Stimulated activated memory B cell treated with anti-CD40 and anti-IgM and Interleukin-4, amounts not matched to agents 10 μg/mL and 1 μg/mL and 100 μg/mL, for 72 hours (primary cell): ENCODE measurements at regions not wholly inside any gene's neighbourhood (a gene's known extent, or its start where the extent isn't known, plus 50 kb on each side); places are given as distances from the start of the nearest gene placed in this dataset.

Source experiments
- ATAC-seq: fragments of 150-1000 bp; cut with Tn5 transposase; 2 replicates; pipeline ENCODE4 v1.10.0; 2021
- H3K27ac Mint-ChIP-seq: one replicate; pipeline ENCODE4 v1.8.0; 2022; ENCODE audit warnings: mild to moderate bottlenecking, mixed read lengths
- H3K27me3 Mint-ChIP-seq: one replicate; pipeline ENCODE4 v1.8.0; 2022; ENCODE audit warnings: mixed read lengths
- H3K36me3 Mint-ChIP-seq: one replicate; pipeline ENCODE4 v1.8.0; 2022; ENCODE audit warnings: mixed read lengths
- H3K4me1 Mint-ChIP-seq: one replicate; pipeline ENCODE4 v1.8.0; 2022; ENCODE audit warnings: mixed read lengths
- H3K4me3 Mint-ChIP-seq: one replicate; pipeline ENCODE4 v1.8.0; 2022; ENCODE audit warnings: mild to moderate bottlenecking, moderate library complexity, mixed read lengths
- H3K9me3 Mint-ChIP-seq: one replicate; pipeline ENCODE4 v1.8.0; 2022; ENCODE audit warnings: mixed read lengths

DNA sequence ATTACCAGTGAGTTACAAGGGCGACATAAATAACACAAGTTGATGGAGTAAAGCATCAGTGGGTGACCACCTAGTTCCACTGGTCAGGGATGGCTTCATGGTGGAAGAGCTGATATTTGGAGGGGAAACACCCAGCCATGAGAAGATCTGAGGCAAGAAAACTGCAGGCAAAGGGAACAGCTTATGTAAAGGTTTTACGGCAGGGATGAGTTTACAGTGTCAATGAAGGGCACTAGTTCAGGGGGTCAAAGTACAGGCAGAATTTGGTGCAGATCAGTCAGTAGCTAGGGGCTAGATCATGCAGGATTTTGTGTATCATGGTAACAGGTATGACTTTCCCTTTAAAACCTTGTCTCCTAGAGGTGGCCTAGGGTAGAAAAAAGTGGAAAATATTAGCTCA is 339.6 kb downstream of the PMP22 start:
- H3K9me3 Mint-ChIP-seq, result no peaks in the 10 kb centered on the region
- H3K27me3 Mint-ChIP-seq, result peaks cover 12% of the 10 kb centered on the region
- no peaks in the 10 kb centered on the region for H3K36me3 Mint-ChIP-seq
- no peak overlapping the region for H3K27ac Mint-ChIP-seq
- ATAC-seq, result no peak
- H3K4me1 Mint-ChIP-seq, result no peaks in the 10 kb centered on the region
- H3K4me3 Mint-ChIP-seq, result no peak overlapping the region

DNA sequence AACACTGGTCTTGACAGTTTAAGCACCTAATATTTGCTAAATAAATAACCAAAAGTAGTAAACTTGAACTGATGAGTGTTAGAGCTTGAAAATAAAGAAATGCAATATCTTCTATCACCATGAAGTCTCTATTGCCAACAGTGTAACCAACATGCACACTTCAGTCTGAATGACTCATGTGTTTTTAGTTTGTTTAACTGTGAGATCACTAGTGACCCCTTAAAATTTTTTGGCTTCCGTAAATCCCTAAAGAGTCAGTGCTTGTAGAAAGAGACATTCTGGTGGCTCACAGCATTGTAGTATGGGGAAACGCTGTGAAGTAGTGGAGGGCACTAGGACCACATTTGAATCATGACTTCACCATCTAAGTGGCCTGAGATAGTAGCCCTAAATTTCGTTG is 341.1 kb downstream of the PMP22 start:
- no peak for ATAC-seq

DNA sequence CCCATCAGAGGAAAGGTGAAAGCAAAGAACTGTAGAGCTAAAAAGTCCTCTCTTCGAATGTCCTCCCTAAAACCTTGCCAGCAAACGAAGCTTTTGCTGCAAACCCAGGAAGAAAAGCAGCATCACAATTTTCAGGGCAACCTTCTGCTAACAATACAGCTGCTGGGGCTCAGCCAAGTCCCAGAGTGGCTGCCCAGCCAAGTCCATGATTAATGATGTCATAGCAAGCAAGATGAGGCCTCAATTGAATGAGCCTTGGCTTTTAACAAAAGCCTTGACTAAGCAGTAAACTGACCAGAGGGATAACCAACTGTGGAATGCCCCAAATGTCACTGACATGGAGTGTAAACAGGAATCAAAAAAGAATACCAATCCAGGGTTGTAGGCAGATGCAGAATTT is 342.7 kb downstream of the PMP22 start:
- Mint-ChIP-seq H3K36me3 (no peaks in the 10 kb centered on the region), H3K27ac (no peak overlapping the region), H3K4me3 (no peak overlapping the region), H3K27me3 (no peaks in the 10 kb centered on the region), H3K9me3 (no peaks in the 10 kb centered on the region), H3K4me1 (no peaks in the 10 kb centered on the region)
- no peak for ATAC-seq

More for the DNA sequence above, 341.1 kb downstream of the PMP22 start:
- H3K9me3 Mint-ChIP-seq, result no peaks in the 10 kb centered on the region
- H3K4me1 Mint-ChIP-seq, result no peaks in the 10 kb centered on the region
- peaks cover 5% of the 10 kb centered on the region for H3K27me3 Mint-ChIP-seq
- no peak overlapping the region for H3K4me3 Mint-ChIP-seq
- no peaks in the 10 kb centered on the region for H3K36me3 Mint-ChIP-seq
- H3K27ac Mint-ChIP-seq, result no peak overlapping the region

DNA sequence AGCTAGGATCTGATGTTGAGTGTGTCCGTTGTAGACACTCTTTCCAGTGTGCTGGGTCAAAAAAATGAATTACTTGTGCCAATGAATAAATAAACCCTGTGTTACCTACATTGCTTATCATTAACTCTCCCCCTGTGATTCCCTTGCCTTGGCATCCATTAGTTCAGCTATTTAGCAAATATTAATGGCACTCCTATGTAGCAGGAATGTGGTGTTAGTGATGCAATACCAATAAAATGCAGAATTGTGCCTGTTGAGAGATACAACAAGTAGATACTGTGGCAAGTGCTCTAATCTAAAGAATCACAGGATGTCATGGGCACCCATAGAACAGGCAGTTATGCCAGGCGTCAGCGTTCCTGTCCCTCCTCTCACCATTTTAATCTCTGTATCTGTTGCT is 343.2 kb downstream of the PMP22 start:
- no peaks in the 10 kb centered on the region for H3K36me3 Mint-ChIP-seq
- no peak for ATAC-seq
- H3K27me3 Mint-ChIP-seq, result no peaks in the 10 kb centered on the region
- H3K4me3 Mint-ChIP-seq, result no peak overlapping the region
- no peaks in the 10 kb centered on the region for H3K9me3 Mint-ChIP-seq
- H3K4me1 Mint-ChIP-seq, result no peaks in the 10 kb centered on the region
- H3K27ac Mint-ChIP-seq, result no peak overlapping the region

DNA sequence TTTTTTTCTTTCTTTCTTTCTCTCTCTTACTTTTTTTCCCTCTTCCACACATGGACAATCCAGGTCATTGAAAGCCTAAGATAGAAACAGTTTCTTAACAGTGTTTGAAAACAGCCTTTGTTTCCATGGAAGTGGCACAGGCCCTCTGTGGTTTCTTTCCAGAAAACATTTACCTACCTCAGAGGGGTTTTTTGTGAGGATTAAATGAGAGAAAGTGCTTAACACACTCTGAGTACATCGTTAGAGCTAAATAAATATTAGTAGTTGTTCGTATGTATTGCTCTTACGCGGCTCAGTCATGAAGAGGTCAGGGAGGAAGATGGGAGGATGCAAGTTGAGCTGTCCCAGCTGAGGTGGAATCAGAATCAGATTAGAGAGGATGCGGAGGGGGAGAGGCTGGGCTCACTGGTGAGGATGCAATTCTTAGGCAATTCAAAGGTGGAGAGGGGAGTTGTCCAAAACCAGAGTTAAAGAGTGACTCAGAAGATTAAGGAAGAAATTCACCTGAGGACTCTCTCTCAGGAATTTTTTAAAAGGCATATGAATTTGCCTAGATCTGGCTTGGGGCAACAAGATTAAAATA is 345.4 kb downstream of the PMP22 start:
- Mint-ChIP-seq H3K9me3 (peaks cover 3% of the 10 kb centered on the region), H3K4me3 (no peak overlapping the region), H3K27ac (no peak overlapping the region), H3K36me3 (no peaks in the 10 kb centered on the region), H3K4me1 (no peaks in the 10 kb centered on the region), H3K27me3 (no peaks in the 10 kb centered on the region)
- ATAC-seq, result no peak

DNA sequence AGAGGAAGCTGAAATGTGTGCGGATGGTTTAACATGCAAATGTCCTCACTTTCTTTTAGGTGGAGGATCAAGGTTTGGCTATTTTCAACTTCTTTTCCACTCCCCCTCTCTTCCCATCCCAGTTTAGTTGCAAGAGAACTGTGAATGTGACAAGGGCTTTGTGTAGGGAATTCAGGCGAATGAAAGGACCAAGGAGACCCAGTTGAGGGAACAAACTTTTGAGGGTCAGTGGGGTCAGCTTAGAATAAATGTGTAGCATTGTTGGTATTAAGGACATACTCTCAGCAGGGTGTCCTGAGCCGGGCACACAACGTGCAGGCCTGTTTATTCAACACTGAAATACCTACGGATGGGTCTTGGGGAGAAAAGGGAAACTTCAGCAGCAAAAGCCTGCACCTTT is 346.0 kb downstream of the PMP22 start:
- Mint-ChIP-seq H3K36me3 (no peaks in the 10 kb centered on the region), H3K4me3 (no peak overlapping the region), H3K27me3 (peaks cover 1% of the 10 kb centered on the region)

DNA sequence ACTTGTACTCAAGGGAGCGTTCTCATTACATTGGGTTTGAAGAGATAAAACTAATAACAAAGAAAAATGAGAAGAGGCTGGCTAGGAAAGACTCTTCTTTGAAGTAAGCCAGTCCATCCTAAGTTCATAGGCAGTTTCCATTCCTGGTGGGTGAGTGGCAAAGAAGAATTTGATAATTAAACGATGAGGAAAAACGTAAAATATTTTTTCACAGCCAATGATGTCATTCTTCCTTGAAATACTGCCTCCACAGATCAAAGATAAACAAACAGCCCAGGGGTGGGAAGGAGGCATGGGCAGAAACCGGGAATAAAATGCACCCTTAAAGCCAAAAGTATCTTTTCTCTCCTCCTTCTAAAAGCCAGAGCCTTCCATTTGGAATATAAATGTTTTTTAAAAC is 346.6 kb downstream of the PMP22 start:
- no peaks in the 10 kb centered on the region for H3K36me3 Mint-ChIP-seq
- H3K9me3 Mint-ChIP-seq, result peaks cover 7% of the 10 kb centered on the region
- no peak overlapping the region for H3K27ac Mint-ChIP-seq
- H3K27me3 Mint-ChIP-seq, result peaks cover 7% of the 10 kb centered on the region
- no peak overlapping the region for H3K4me3 Mint-ChIP-seq
- H3K4me1 Mint-ChIP-seq, result no peaks in the 10 kb centered on the region
- no peak for ATAC-seq

More for the DNA sequence above, 346.0 kb downstream of the PMP22 start:
- Mint-ChIP-seq H3K27ac (no peak overlapping the region), H3K4me1 (no peaks in the 10 kb centered on the region), H3K9me3 (peaks cover 3% of the 10 kb centered on the region)
- ATAC-seq, result no peak

DNA sequence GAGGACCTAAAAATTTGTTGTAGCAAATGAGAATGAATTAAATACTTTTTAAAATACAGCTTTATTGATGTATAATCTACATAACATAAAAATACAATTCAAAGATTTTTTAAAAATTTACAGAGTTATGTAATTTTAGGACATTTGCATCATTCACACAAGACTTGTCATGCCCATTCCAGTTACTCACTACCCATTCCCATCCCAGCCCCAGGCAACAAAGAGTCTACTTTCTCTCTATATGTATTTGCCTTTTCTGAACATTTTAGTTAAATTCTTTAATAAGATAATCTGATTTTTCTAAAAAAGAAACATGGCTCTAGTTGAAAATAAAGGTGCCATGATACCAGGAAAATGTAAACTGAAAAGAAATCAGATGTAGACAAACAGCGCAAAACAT is 354.2 kb downstream of the PMP22 start:
- Mint-ChIP-seq H3K9me3 (peaks cover 12% of the 10 kb centered on the region), H3K4me1 (no peaks in the 10 kb centered on the region)

DNA sequence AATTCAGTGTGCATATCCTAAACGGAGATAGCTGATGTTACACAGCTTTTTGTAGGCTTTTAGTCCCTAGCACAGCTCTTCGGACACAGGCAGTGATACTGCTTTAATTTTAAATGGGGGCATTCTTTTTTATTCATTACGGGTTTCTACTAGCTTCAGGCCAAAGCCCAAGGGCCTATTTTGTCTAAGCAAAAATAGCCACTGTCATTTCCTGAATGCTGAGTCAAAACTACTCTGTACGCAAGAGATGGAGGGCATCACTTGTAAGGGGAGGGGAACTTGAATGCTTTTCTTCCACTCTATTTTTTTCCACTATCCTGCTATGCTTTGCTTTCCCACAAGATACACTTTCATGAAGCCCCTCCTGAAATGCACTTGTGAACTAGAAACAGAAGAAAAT is 360.7 kb downstream of the PMP22 start:
- no peaks in the 10 kb centered on the region for H3K9me3 Mint-ChIP-seq
- H3K4me3 Mint-ChIP-seq, result no peak overlapping the region
- H3K27ac Mint-ChIP-seq, result no peak overlapping the region
- no peaks in the 10 kb centered on the region for H3K4me1 Mint-ChIP-seq
- H3K27me3 Mint-ChIP-seq, result no peaks in the 10 kb centered on the region
- H3K36me3 Mint-ChIP-seq, result no peaks in the 10 kb centered on the region
- ATAC-seq, result no peak

More for the DNA sequence above, 354.2 kb downstream of the PMP22 start:
- Mint-ChIP-seq H3K27me3 (peaks cover 11% of the 10 kb centered on the region), H3K27ac (no peak overlapping the region), H3K36me3 (no peaks in the 10 kb centered on the region), H3K4me3 (no peak overlapping the region)
- ATAC-seq, result no peak

DNA sequence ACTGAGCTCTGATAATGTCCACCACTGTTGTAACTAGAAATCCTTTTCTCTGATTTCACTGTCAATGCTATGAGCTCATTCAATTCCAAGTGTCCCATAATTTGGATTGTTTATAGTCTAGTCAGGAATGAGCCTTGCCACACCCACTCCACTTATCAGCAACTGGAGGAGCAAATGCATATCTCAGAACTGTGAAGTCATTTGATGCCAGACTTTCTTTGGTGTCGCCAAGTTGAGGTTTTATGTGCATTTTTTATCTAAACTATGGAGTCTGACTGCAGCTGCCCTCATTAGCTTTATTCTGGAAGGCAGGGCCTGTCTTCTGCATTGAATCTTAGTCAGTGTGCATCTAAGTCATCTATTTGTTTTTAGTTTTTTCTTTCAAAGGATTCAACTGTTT is 361.3 kb downstream of the PMP22 start:
- no peak for ATAC-seq
- Mint-ChIP-seq H3K4me1 (no peaks in the 10 kb centered on the region), H3K4me3 (no peak overlapping the region), H3K27me3 (no peaks in the 10 kb centered on the region), H3K36me3 (no peaks in the 10 kb centered on the region), H3K9me3 (no peaks in the 10 kb centered on the region), H3K27ac (no peak overlapping the region)

DNA sequence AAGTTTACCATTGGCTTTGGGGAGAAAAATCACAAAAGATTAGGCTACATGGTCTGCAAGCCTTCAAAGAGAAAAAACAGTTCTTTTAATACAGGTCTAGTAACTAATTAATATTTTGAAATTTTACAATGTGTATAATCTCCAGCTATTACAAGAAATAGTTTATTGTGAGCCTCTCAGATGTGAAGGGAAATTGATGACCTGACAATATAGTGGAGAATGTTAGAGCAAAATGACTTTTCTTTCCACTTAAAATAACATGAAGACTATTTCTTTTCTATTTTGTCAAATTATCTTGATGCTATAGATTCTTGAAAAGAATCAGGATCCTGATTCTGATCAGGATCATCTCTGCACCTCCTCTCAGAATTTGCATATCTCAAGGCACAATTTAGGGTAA is 362.3 kb downstream of the PMP22 start:
- no peak for ATAC-seq
- Mint-ChIP-seq H3K27me3 (no peaks in the 10 kb centered on the region), H3K27ac (no peak overlapping the region), H3K4me1 (no peaks in the 10 kb centered on the region), H3K36me3 (no peaks in the 10 kb centered on the region), H3K4me3 (no peak overlapping the region), H3K9me3 (peaks cover 4% of the 10 kb centered on the region)

DNA sequence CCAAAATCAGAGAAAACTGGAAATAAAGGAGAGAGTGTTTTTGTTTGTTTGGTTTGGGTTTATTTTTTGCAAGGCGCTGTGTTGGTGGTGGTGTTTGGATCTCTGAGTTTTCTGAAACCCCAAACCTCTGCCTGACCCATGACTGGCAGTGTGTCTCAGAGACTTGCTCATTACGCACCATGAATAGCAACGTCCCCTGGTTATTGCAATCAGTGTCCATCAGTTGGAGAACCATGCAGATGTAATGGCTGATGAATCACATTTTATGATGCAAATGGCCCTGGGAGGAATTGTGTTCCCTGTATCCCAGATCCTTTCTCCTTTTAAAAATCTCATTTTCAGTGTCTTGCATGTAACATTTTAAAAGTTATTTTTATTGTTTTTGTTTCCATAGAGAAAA is 362.8 kb downstream of the PMP22 start:
- no peak overlapping the region for H3K4me3 Mint-ChIP-seq
- ATAC-seq, result no peak
- H3K27ac Mint-ChIP-seq, result no peak overlapping the region
- H3K9me3 Mint-ChIP-seq, result peaks cover 4% of the 10 kb centered on the region
- no peaks in the 10 kb centered on the region for H3K36me3 Mint-ChIP-seq
- no peaks in the 10 kb centered on the region for H3K27me3 Mint-ChIP-seq
- no peaks in the 10 kb centered on the region for H3K4me1 Mint-ChIP-seq

DNA sequence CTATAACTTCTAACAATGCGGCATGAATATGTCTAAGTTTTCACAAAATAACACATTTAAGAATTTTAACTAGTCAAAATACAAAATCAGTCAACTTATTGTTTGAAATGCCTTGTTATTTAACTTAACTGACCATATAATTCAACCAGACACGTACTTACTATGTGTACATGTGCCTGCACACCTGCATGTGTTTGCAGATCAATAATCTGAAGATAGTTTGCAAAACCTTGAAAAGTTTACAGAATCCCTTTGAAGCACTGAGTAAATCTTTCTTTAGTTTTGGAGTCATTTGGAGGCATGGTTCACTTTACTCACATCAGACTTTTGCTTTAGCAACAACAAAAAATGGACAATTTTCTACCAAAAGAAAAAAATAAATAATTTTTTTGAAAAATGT is 363.8 kb downstream of the PMP22 start:
- H3K9me3 Mint-ChIP-seq, result peaks cover 6% of the 10 kb centered on the region
- H3K4me3 Mint-ChIP-seq, result no peak overlapping the region
- no peak overlapping the region for H3K27ac Mint-ChIP-seq
- no peak for ATAC-seq
- H3K27me3 Mint-ChIP-seq, result no peaks in the 10 kb centered on the region
- no peaks in the 10 kb centered on the region for H3K4me1 Mint-ChIP-seq
- no peaks in the 10 kb centered on the region for H3K36me3 Mint-ChIP-seq

DNA sequence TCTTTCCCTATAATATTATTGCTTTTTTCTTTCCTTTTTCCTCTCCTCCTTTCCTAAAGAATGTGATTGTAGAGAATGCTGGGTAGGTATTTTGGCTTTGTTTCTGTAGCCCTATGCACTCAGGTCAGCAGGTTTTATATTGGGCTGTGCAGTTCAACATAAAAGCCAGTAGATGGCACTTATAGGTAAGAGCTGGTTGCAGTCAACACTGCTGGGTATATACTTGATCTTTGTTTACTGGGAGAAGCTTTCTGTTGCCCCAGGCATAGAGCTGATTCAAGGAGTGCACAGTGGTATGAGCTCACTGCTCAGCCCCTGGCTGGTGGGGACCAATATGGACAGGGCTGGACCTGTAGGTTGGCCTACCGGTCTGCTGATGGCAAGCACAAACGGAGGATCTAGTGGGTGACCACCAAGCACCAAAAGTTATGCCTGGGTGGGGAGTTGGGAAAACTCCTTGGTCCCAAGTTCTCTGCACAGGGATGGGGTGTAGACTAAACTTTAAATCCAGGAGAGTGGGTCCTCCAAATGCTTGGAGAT is 378.9 kb downstream of the PMP22 start:
- Mint-ChIP-seq H3K27me3 (peaks cover 24% of the 10 kb centered on the region), H3K36me3 (no peaks in the 10 kb centered on the region), H3K4me3 (no peak overlapping the region), H3K4me1 (no peaks in the 10 kb centered on the region), H3K9me3 (peaks cover 25% of the 10 kb centered on the region), H3K27ac (no peak overlapping the region)
- ATAC-seq, result no peak

DNA sequence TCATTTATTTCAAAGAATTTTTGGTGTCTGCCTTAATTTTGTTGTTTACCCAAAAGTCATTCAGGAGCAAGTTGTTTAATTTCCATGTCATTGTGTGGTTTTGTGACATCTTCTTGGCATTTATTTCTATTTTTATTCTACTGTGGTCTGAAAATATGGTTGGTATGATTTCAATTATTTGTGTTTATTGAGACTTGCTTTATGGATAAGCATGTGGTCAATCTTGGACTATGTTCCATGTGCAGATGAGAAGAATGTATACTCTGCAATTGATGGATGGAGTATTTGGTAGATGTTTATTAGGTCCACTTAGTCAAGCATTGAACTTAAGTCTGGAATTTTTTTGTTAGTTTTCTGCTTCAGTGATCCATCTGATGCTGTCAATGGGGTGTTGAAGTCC is 383.0 kb downstream of the PMP22 start:
- H3K27me3 Mint-ChIP-seq, result peaks cover 16% of the 10 kb centered on the region
- no peak for ATAC-seq
- no peak overlapping the region for H3K4me3 Mint-ChIP-seq
- H3K27ac Mint-ChIP-seq, result no peak overlapping the region
- no peaks in the 10 kb centered on the region for H3K36me3 Mint-ChIP-seq
- H3K9me3 Mint-ChIP-seq, result peaks cover 18% of the 10 kb centered on the region
- no peaks in the 10 kb centered on the region for H3K4me1 Mint-ChIP-seq

DNA sequence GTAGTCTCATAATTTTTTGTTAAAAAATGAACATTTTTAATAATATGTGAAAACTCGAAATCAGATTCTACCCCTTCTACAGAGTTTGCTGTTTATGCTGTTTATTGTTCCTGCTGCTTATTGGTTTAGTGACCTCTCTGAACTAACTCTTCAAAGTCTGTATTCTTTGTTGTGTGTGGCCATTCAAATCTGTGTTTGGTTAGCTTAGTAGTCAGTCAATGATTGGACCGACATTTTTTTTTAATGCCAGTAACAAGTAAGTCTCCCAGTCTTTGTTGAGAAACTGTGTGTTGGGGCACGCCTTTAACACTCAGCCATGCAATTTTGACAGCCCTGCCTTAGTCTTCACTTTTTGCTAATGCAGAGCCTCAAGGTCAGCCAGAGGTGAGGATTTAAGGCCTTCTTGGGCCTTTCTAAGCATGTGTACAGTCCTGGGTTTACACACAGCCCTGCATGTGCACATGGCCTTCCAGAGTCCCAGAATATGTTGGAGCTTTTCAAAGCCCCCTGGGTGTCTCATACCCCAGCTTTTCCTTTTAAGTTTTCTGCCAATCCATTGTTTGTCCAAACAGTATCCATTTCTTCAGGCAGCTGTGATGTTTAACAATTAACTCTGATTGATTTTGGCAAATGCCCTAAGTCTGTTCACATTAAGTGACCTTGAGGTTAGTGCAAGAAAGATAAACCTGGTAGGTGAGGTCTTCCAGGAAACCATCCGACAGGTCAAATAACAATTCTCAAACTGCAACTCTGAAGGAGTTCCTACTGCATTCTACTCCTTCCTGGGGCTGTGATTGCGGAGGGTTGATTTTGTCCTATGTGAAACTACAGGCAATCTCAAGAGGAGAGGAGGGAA is 389.3 kb downstream of the PMP22 start:
- Mint-ChIP-seq H3K9me3 (no peaks in the 10 kb centered on the region), H3K27me3 (no peaks in the 10 kb centered on the region), H3K4me1 (no peaks in the 10 kb centered on the region), H3K4me3 (no peak overlapping the region), H3K36me3 (no peaks in the 10 kb centered on the region), H3K27ac (no peak overlapping the region)
- no peak for ATAC-seq
